Thyroid gland (tissue), 4 donors: ENCODE measurements at regions not wholly inside any gene's neighbourhood (a gene's known extent, or its start where the extent isn't known, plus 50 kb on each side); places are given as distances from the start of the nearest gene placed in this dataset.

Experiments used
- DNase-seq, 2 donors: peaks; one replicate each; pipeline ENCODE4 v3.0.0-alpha.2; 2019
- H3K27ac ChIP-seq, 3 donors: fragments of 200-600 bp; sonication (generic); 1 replicate in 2 of 3; 2 replicates in 1 of 3; pipeline ENCODE4 v1.5.1; 2016 to 2019; ENCODE audit warnings: mild to moderate bottlenecking in 1 of 3, moderate library complexity in 1 of 3
- H3K27me3 ChIP-seq: fragments of 200-600 bp; sonication (generic); one replicate; pipeline ENCODE4 v1.5.1; 2019
- H3K36me3 ChIP-seq, 2 donors: fragments of 200-600 bp; sonication (generic); one replicate each; pipeline ENCODE4 v1.5.1; 2016 to 2019
- H3K4me1 ChIP-seq, 2 donors: fragments of 200-600 bp; sonication (generic); one replicate each; pipeline ENCODE4 v1.5.1; 2017 to 2019
- H3K4me3 ChIP-seq, 3 donors: fragments of 200-600 bp; sonication (generic); replicated peaks in 1 of 3; 1 replicate in 2 of 3; 2 replicates in 1 of 3; pipeline ENCODE4 v1.5.1; 2016; ENCODE audit warnings: mild to moderate bottlenecking in 1 of 3
- H3K9me3 ChIP-seq: fragments of 200-600 bp; sonication (generic); one replicate; pipeline ENCODE4 v1.5.1; 2017
- CTCF ChIP-seq, 6 experiments: fragments of 200-600 bp in 3 of 6; fragments of 450-650 bp in 3 of 6; sonication (generic) in 3 of 6; IDR thresholded peaks; one replicate each; pipeline ENCODE4 v1.5.1; 2016 to 2019; ENCODE audit warnings: antibody characterized with exemption in 6 of 6, mild to moderate bottlenecking in 2 of 6, inconsistent platforms in 1 of 6, moderate library complexity in 1 of 6
- POLR2A ChIP-seq, 2 donors: fragments of 450-650 bp; IDR thresholded peaks; one replicate each; pipeline ENCODE4 v1.6.1; 2017; ENCODE audit warnings: antibody characterized with exemption in 2 of 2, mild to moderate bottlenecking in 2 of 2, moderate library complexity in 1 of 2
- WGBS, 2 donors: methylation state at CpG; one replicate each; pipeline ENCODE4 v1.1.5; 2017; 5-methylcytosine and 5-hydroxymethylcytosine counted together
- intact Hi-C: fragments of 100-400 bp; cut with DNase I; formaldehyde crosslinking; loops from one replicate; pipeline ENCODE4 v1.15.1; 2023

- Histone ChIP-seq H3K36me3 (no peaks in the 10 kb centered on the region), H3K9me3 (no peaks in the 10 kb centered on the region), H3K4me1 (no peaks in the 10 kb centered on the region), H3K27ac (no peak overlapping the region), H3K27me3 (no peaks in the 10 kb centered on the region), H3K4me3 (no peak overlapping the region)
- intact Hi-C loops: no loop called here
- 86 to 88% methylated on average over 1 of the region's 1 CpG for WGBS, 2 donors
- DNase-seq: no peak
- TF ChIP-seq POLR2A (IDR thresholded peaks at IDR 0.05): no peak
- no peak for TF ChIP-seq CTCF (IDR thresholded peaks at IDR 0.05)
Observed at GRCh38 chr3:75014008-75014407, 399.5 kb upstream of the CNTN3 start.

- no peaks in the 10 kb centered on the region for H3K4me1 ChIP-seq
- H3K9me3 ChIP-seq: no peaks in the 10 kb centered on the region
- no peaks in the 10 kb centered on the region for H3K36me3 ChIP-seq
- no peak overlapping the region for H3K27ac ChIP-seq
- DNase-seq: no peak
- intact Hi-C loops: no loop called here
- no peaks in the 10 kb centered on the region for H3K27me3 ChIP-seq
- TF ChIP-seq POLR2A (IDR thresholded peaks at IDR 0.05) (no peak), CTCF (IDR thresholded peaks at IDR 0.05) (no peak)
- 33 to 42% methylated on average over 2 of the region's 2 CpGs for WGBS, 2 donors
- no peak overlapping the region for H3K4me3 ChIP-seq
Observed at GRCh38 chr3:75015280-75015679, 400.8 kb upstream of the CNTN3 start.

GRCh38 chr3:75035146-75035545 is 420.7 kb upstream of the CNTN3 start:
- Histone ChIP-seq H3K4me3 (no peak overlapping the region), H3K27ac (no peak overlapping the region), H3K27me3 (no peaks in the 10 kb centered on the region), H3K4me1 (no peaks in the 10 kb centered on the region), H3K9me3 (no peaks in the 10 kb centered on the region), H3K36me3 (no peaks in the 10 kb centered on the region)
- no peak for DNase-seq
- intact Hi-C loops: no loop called here
- TF ChIP-seq CTCF (IDR thresholded peaks at IDR 0.05) (no peak), POLR2A (IDR thresholded peaks at IDR 0.05) (no peak)

GRCh38 chr3:75042941-75043340 is 428.5 kb upstream of the CNTN3 start:
- Histone ChIP-seq H3K4me3 (no peak overlapping the region), H3K4me1 (no peaks in the 10 kb centered on the region), H3K27ac (no peak overlapping the region), H3K9me3 (no peaks in the 10 kb centered on the region), H3K27me3 (no peaks in the 10 kb centered on the region), H3K36me3 (no peaks in the 10 kb centered on the region)
- no peak for DNase-seq
- TF ChIP-seq POLR2A (IDR thresholded peaks at IDR 0.05) (no peak), CTCF (IDR thresholded peaks at IDR 0.05) (no peak)
- intact Hi-C loops: no loop called here
- 95 to 100% methylated on average over 2 of the region's 2 CpGs for WGBS, 2 donors

GRCh38 chr3:75048650-75049049 is 434.2 kb upstream of the CNTN3 start:
- H3K36me3 ChIP-seq: no peaks in the 10 kb centered on the region
- H3K27ac ChIP-seq: no peak overlapping the region
- DNase-seq: no peak
- no peak overlapping the region for H3K4me3 ChIP-seq
- no peaks in the 10 kb centered on the region for H3K27me3 ChIP-seq
- 76 to 92% methylated on average over 3 of the region's 3 CpGs for WGBS, 2 donors
- no peaks in the 10 kb centered on the region for H3K9me3 ChIP-seq
- TF ChIP-seq CTCF (IDR thresholded peaks at IDR 0.05): no peak
- TF ChIP-seq POLR2A (IDR thresholded peaks at IDR 0.05): no peak
- no peaks in the 10 kb centered on the region for H3K4me1 ChIP-seq
- intact Hi-C loops: no loop called here
